K562 (cell line): ENCODE measurements at regions not wholly inside any gene's neighbourhood (a gene's known extent, or its start where the extent isn't known, plus 50 kb on each side); places are given as distances from the start of the nearest gene placed in this dataset.

ENCODE experiments used
- ATAC-seq: fragments of 200-7000 bp; cut with Tn5 transposase; 3 replicates; pipeline ENCODE4 v1.9.1; 2020; ENCODE audit warnings: moderate library complexity
- BruUV-seq: library from RNA; stranded (reverse); fragments of 400-500 nt; replicated peaks from 2 replicates; lab custom pipeline; 2021; lab: Mats Ljungman, UMichigan
- CTCF ChIA-PET: fragments of 300-600 bp; formaldehyde crosslinking; extraction: SDS; loops from one replicate; lab custom pipeline; 2021; ENCODE audit warnings: low intra/inter-chr PET ratio; lab: Yijun Ruan, JAX
- POLR2A ChIA-PET: fragments of 300-600, 350-650 bp; sonication (Branson Sonifier 250); formaldehyde crosslinking; extraction: SDS; loops from one replicate; lab custom pipeline; 2021; ENCODE audit warnings: antibody characterized with exemption, inconsistent platforms; lab: Yijun Ruan, JAX
- DNase-seq, 4 experiments: peaks; one replicate each; pipeline versions ENCODE4 v3.0.0 to v3.0.0-alpha.2; 2011 to 2018; ENCODE audit warnings: low spot score in 3 of 4, mixed read lengths in 3 of 4; ENCODE audit errors: extremely low read depth in 1 of 4
- FAIRE-seq: peaks from 2 replicates; lab custom pipeline; 2011; peaks lifted over from hg19 to GRCh38; lab: Jason Lieb, UNC
- H2AFZ ChIP-seq: 2 replicates; pipeline ENCODE4 v1.6.0; 2011; ENCODE audit warnings: low read depth, low read length, control low read depth, inconsistent platforms
- H3K27ac ChIP-seq: fragments of 200-600 bp; 3 replicates; pipeline ENCODE4 v1.8.0; 2011; ENCODE audit warnings: low read depth, mild to moderate bottlenecking, control low read depth, inconsistent platforms, low read length, moderate library complexity, mixed read lengths; ENCODE audit errors: extremely low read depth
- H3K27me3 ChIP-seq, 2 experiments: fragments of 300-600 bp in 1 of 2; 2 replicates in 1 of 2; 3 replicates in 1 of 2; pipeline versions ENCODE4 v1.6.0 to v1.8.0; 2011; ENCODE audit warnings: inconsistent platforms in 2 of 2, low read length in 2 of 2, mild to moderate bottlenecking in 1 of 2, mixed read lengths in 1 of 2, moderate library complexity in 1 of 2; ENCODE audit not compliant: control insufficient read depth in 2 of 2, insufficient read depth in 2 of 2
- H3K36me3 ChIP-seq: fragments of 300-600 bp; 3 replicates; pipeline ENCODE4 v1.8.0; 2011; ENCODE audit warnings: mild to moderate bottlenecking, low read length, inconsistent platforms; ENCODE audit not compliant: control insufficient read depth, insufficient read depth
- H3K4me1 ChIP-seq, 2 experiments: fragments of 200-600 bp in 1 of 2; replicated peaks in 1 of 2; 2 replicates in 1 of 2; 3 replicates in 1 of 2; pipeline versions ENCODE4 v1.5.1 to v1.8.0; 2011; ENCODE audit warnings: inconsistent platforms in 2 of 2, low read length in 2 of 2, mild to moderate bottlenecking in 1 of 2, mixed read lengths in 1 of 2, moderate library complexity in 1 of 2; ENCODE audit not compliant: control insufficient read depth in 2 of 2, insufficient read depth in 2 of 2
- H3K4me2 ChIP-seq: 2 replicates; pipeline ENCODE4 v1.6.1; 2011; ENCODE audit warnings: low read length, control low read depth, inconsistent platforms, mixed read lengths; ENCODE audit not compliant: insufficient read depth
- H3K4me3 ChIP-seq: fragments of 200-600 bp; sonication (generic), shearing (Covaris generic); 2 replicates; pipeline ENCODE4 v1.5.1; 2016; ENCODE audit warnings: control low read depth, inconsistent platforms
- H3K79me2 ChIP-seq: fragments of 200-600 bp; 3 replicates; pipeline ENCODE4 v1.8.0; 2011; ENCODE audit warnings: low read length, inconsistent platforms; ENCODE audit not compliant: control insufficient read depth, insufficient read depth
- H3K9ac ChIP-seq, 2 experiments: 2 replicates each; pipeline versions ENCODE4 v1.6.0 to v1.6.1; 2011; ENCODE audit warnings: low read depth in 2 of 2, low read length in 2 of 2, control low read depth in 1 of 2, inconsistent platforms in 1 of 2, mild to moderate bottlenecking in 1 of 2, mixed read lengths in 1 of 2; ENCODE audit not compliant: insufficient read depth in 1 of 2
- H3K9me1 ChIP-seq: one replicate; pipeline ENCODE4 v1.6.0; 2011; ENCODE audit warnings: inconsistent platforms, mild to moderate bottlenecking, low read length, moderate library complexity; ENCODE audit not compliant: control insufficient read depth, insufficient read depth
- H3K9me3 ChIP-seq: replicated peaks from 2 replicates; pipeline ENCODE4 v1.5.1; 2011; ENCODE audit warnings: low read depth, low read length, inconsistent platforms; ENCODE audit not compliant: control insufficient read depth, insufficient read depth
- H4K20me1 ChIP-seq: replicated peaks from 2 replicates; pipeline ENCODE4 v1.6.1; 2011; ENCODE audit warnings: low read length, inconsistent platforms, mixed read lengths; ENCODE audit not compliant: control insufficient read depth, insufficient read depth
- ARNT ChIP-seq, 2 experiments: fragments of 450-650 bp; IDR thresholded peaks; 2 replicates each; pipeline ENCODE4 v1.6.1; 2016; ENCODE audit warnings: mild to moderate bottlenecking in 1 of 2
- CBFA2T2 ChIP-seq: fragments of 450-650 bp; conservative IDR thresholded peaks from 2 replicates; pipeline ENCODE4 v1.6.1; 2017; ENCODE audit warnings: mild to moderate bottlenecking
- CC2D1A ChIP-seq: fragments of 450-650 bp; IDR thresholded peaks from 2 replicates; pipeline ENCODE4 v1.6.1; 2017; ENCODE audit warnings: mild to moderate bottlenecking
- CHCHD3 ChIP-seq: fragments of 250-450 bp; sonication (Bioruptor Pico); IDR thresholded peaks from 2 replicates; pipeline ENCODE4 v2.1.2; 2022; ENCODE audit warnings: mild to moderate bottlenecking
- ESRRB ChIP-seq: fragments of 250-450 bp; sonication (Bioruptor Pico); IDR thresholded peaks from 2 replicates; pipeline ENCODE4 v1.5.0; 2020; ENCODE audit warnings: mild to moderate bottlenecking, moderate library complexity, borderline replicate concordance
- FOXK1 ChIP-seq: sonication (generic); formaldehyde crosslinking; IDR thresholded peaks from 2 replicates; pipeline ENCODE4 v1.8.0; 2022; ENCODE audit warnings: missing genetic modification reagents, mild to moderate bottlenecking, borderline replicate concordance
- KLF1 ChIP-seq: fragments of 450-650 bp; IDR thresholded peaks from 2 replicates; pipeline ENCODE4 v1.6.1; 2016; ENCODE audit warnings: missing genetic modification characterization, missing compliant biosample characterization
- NCOA2 ChIP-seq, 2 experiments: fragments of 450-650 bp; IDR thresholded peaks; 2 replicates each; pipeline ENCODE4 v1.6.1; 2018; ENCODE audit warnings: mild to moderate bottlenecking in 2 of 2, moderate library complexity in 1 of 2; ENCODE audit not compliant: partially characterized antibody in 2 of 2
- SAFB ChIP-seq: fragments of 200-400 bp; formaldehyde crosslinking; IDR thresholded peaks from 2 replicates; pipeline ENCODE4 v1.6.1; 2017; ENCODE audit warnings: low read depth, low read length, borderline replicate concordance
- TFAM ChIP-seq: fragments of 250-450 bp; sonication (Bioruptor Pico); conservative IDR thresholded peaks from 2 replicates; pipeline ENCODE4 v1.5.0; 2021; ENCODE audit warnings: mild to moderate bottlenecking, moderate library complexity
- ZNF184 ChIP-seq: sonication (generic); formaldehyde crosslinking; IDR thresholded peaks from 2 replicates; pipeline ENCODE4 v1.5.0; 2020; ENCODE audit warnings: missing genetic modification reagents
- WGBS: fragments of 100-300 bp; shearing (Covaris generic); methylation state at CpG from one replicate; pipeline ENCODE4 v1.1.6; 2016; ENCODE audit warnings: low coverage, mixed read lengths; ENCODE audit not compliant: insufficient coverage; ENCODE audit errors: missing lambda C conversion rate; 5-methylcytosine and 5-hydroxymethylcytosine counted together
- in situ Hi-C: fragments of 300-500 bp; cut with MboI; formaldehyde crosslinking; loops from 4 replicates; pipeline ENCODE4 v1.15.0; 2018; ENCODE audit warnings: inconsistent platforms, mixed read lengths
- intact Hi-C: fragments of 100-400 bp; cut with micrococcal nuclease; formaldehyde crosslinking; loops from 2 replicates; pipeline ENCODE4 v1.14.2; 2022
- TF ChIP-seq, protein P1 (sequence below), 2 experiments: IDR thresholded peaks; 2 replicates each; pipeline ENCODE4 v1.6.1; 2011; ENCODE audit warnings: borderline replicate concordance in 1 of 2, control low read depth in 1 of 2, low read depth in 1 of 2, low read length in 1 of 2, mild to moderate bottlenecking in 1 of 2, mixed read lengths in 1 of 2, moderate library complexity in 1 of 2; ENCODE audit not compliant: insufficient read depth in 1 of 2, insufficient read length in 1 of 2, poor library complexity in 1 of 2, severe bottlenecking in 1 of 2; ENCODE audit errors: extremely low read depth in 1 of 2
- TF ChIP-seq, protein P2 (sequence below): fragments of 450-650 bp; IDR thresholded peaks from one replicate; pipeline ENCODE4 v1.6.1; 2018; ENCODE audit warnings: mild to moderate bottlenecking, moderate library complexity; ENCODE audit not compliant: partially characterized antibody

DNA sequence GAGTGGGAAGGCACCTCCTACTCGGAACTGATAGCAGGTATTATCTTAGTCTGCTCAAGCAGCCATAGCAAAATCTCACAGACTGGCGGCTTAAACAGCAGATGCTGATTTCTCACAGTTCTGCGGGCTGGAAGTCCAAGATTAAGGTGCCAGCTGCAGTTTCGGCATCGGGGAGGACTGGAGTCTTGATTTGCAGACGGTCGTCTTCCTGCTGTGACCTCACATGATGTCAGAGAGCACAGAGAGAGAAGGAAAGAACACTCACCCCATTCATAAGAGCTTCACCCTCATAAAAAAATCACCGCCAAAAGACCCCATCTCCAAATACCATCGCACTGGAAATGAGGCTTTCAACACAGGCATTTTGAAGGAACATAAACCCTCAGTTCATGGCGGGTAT is 216.5 kb upstream of the PITRM1 start:
- no peak overlapping the region for H2AFZ ChIP-seq
- H3K9me3 ChIP-seq, result peaks cover 4% of the 10 kb centered on the region; the same call in 1 of the 2 replicates
- DNase-seq (no peak), FAIRE-seq (no peak), ATAC-seq (no peak)
- no peak overlapping the region for H3K27ac ChIP-seq
- no peaks in the 10 kb centered on the region for H4K20me1 ChIP-seq
- no peaks in the 10 kb centered on the region; a peak in 1 of 5 replicates for H3K27me3 ChIP-seq
- no peak overlapping the region for H3K4me2 ChIP-seq
- ChIA-PET CTCF (no interaction called here), POLR2A (no interaction called here)
- no peaks in the 10 kb centered on the region for H3K36me3 ChIP-seq
- H3K4me3 ChIP-seq, result no peak overlapping the region
- no TSS peak for BruUV-seq
- 0 out of 2 replicates have a peak, but pooled peaks have one; percentile 9 for TF ChIP-seq CBFA2T2
- TF ChIP-seq CC2D1A, result no peak
- no peak for TF ChIP-seq TFAM (CRISPR knock-in tag)
- no peak for TF ChIP-seq NCOA2 (IDR thresholded peaks at IDR 0.05; ENCODE audit: partially characterized antibody in 2 of 2)
- TF ChIP-seq CHCHD3 (CRISPR knock-in tag), result no peak
- TF ChIP-seq FOXK1 (CRISPR knock-in tag), result no peak
- H3K9me1 ChIP-seq, result no peaks in the 10 kb centered on the region
- H3K79me2 ChIP-seq, result no peaks in the 10 kb centered on the region
- intact Hi-C loops, result no loop called here
- H3K4me1 ChIP-seq, result no peaks in the 10 kb centered on the region
- WGBS, result 5% methylated on average over 10 of the region's 10 CpGs
- H3K9ac ChIP-seq, result no peak overlapping the region
- in situ Hi-C loops, result no loop called here

DNA sequence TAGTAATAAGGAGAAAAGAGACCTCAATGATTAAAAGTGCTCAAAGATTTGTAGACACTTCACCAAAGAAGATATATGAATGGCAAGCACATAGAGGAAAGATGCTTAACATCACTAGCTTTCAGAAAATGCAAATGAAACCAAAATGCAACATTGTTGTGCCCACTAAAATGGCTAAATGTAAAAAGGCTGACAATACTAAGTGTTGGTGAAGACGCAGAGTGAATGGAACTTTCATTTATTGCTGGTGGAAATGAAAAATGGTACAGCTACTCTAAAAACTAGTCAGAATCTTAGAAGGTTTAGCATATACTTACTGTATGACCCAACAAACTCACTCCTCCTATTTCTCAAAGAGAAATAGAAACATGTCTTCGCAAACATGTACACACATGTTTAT is 212.9 kb upstream of the PITRM1 start:
- Histone ChIP-seq H3K36me3 (no peaks in the 10 kb centered on the region), H3K9ac (no peak overlapping the region), H3K9me3 (peaks cover 4% of the 10 kb centered on the region; the same call in 1 of the 2 replicates), H3K27me3 (no peaks in the 10 kb centered on the region; a peak in 1 of 5 replicates), H3K27ac (no peak overlapping the region), H4K20me1 (no peaks in the 10 kb centered on the region), H3K4me3 (no peak overlapping the region), H3K4me2 (no peak overlapping the region)
- in situ Hi-C loops (no loop called here), intact Hi-C loops (no loop called here)
- FAIRE-seq (no peak), DNase-seq (no peak)
- BruUV-seq, result no TSS peak
- WGBS, result 44% methylated on average over 2 of the region's 2 CpGs
- CTCF ChIA-PET, result no interaction called here
- TF ChIP-seq, protein P1, sequence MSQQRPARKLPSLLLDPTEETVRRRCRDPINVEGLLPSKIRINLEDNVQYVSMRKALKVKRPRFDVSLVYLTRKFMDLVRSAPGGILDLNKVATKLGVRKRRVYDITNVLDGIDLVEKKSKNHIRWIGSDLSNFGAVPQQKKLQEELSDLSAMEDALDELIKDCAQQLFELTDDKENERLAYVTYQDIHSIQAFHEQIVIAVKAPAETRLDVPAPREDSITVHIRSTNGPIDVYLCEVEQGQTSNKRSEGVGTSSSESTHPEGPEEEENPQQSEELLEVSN (IDR thresholded peaks at IDR 0.05; ENCODE audit: borderline replicate concordance in 1 of 2, extremely low read depth in 1 of 2, insufficient read depth in 1 of 2, insufficient read length in 1 of 2, low read depth in 1 of 2, low read length in 1 of 2, poor library complexity in 1 of 2, severe bottlenecking in 1 of 2), result no peak
- peak; percentile 75 for TF ChIP-seq ZNF184
- TF ChIP-seq ARNT (IDR thresholded peaks at IDR 0.05), result no peak
- TF ChIP-seq, protein P2, sequence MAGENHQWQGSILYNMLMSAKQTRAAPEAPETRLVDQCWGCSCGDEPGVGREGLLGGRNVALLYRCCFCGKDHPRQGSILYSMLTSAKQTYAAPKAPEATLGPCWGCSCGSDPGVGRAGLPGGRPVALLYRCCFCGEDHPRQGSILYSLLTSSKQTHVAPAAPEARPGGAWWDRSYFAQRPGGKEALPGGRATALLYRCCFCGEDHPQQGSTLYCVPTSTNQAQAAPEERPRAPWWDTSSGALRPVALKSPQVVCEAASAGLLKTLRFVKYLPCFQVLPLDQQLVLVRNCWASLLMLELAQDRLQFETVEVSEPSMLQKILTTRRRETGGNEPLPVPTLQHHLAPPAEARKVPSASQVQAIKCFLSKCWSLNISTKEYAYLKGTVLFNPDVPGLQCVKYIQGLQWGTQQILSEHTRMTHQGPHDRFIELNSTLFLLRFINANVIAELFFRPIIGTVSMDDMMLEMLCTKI, result no peak
- TF ChIP-seq SAFB, result no peak
- no peak for TF ChIP-seq KLF1 (tag)
- TF ChIP-seq ESRRB (CRISPR knock-in tag), result no peak
- TF ChIP-seq, all 486 proteins: peak for 1
- POLR2A ChIA-PET, result no interaction called here
- no peak for ATAC-seq
- no peak overlapping the region for H2AFZ ChIP-seq
- H3K79me2 ChIP-seq, result no peaks in the 10 kb centered on the region
- no peaks in the 10 kb centered on the region for H3K4me1 ChIP-seq
- H3K9me1 ChIP-seq, result no peaks in the 10 kb centered on the region
